ENCODE measurements at regions not wholly inside any gene's neighbourhood (a gene's known extent, or its start where the extent isn't known, plus 50 kb on each side); places are given as distances from the start of the nearest gene placed in this dataset.

GRCh38 chr1:208714323-208714722 is 470.1 kb upstream of the PLXNA2 start:
- Mint-ChIP-seq H3K9me3 (peaks cover 2% of the 10 kb centered on the region), H3K4me1 (no peaks in the 10 kb centered on the region), H3K27ac (no peak overlapping the region), H3K36me3 (ENCODE audit: low read depth) (peaks cover 2% of the 10 kb centered on the region), H3K27me3 (ENCODE audit: insufficient read depth) (no peaks in the 10 kb centered on the region), H3K4me3 (no peak overlapping the region)
- TF ChIP-seq CTCF (conservative IDR thresholded peaks at IDR 0.05): no peak
- DNase-seq: no peak
- Histone ChIP-seq H3K36me3 (ENCODE audit: control insufficient read depth, insufficient read depth, low read length) (no peaks in the 10 kb centered on the region), H3K9me3 (ENCODE audit: control insufficient read depth, low read length) (no peaks in the 10 kb centered on the region), H3K4me1 (ENCODE audit: control insufficient read depth, insufficient read depth, low read length) (peaks cover 4% of the 10 kb centered on the region), H3K4me3 (ENCODE audit: low read length) (no peak overlapping the region), H3K27me3 (ENCODE audit: control insufficient read depth, insufficient read depth, low read length, poor library complexity, severe bottlenecking) (no peaks in the 10 kb centered on the region), H3K27ac (ENCODE audit: low read depth, low read length) (no peak overlapping the region), H3K9ac (ENCODE audit: extremely low read depth, low read length, poor library complexity, severe bottlenecking) (no peak overlapping the region)
- WGBS, 2 experiments (ENCODE audit: insufficient coverage in 1 of 2, insufficient read length in 1 of 2): 83 to 89% methylated on average over 3 to 4 of the region's 4 CpGs

DNA sequence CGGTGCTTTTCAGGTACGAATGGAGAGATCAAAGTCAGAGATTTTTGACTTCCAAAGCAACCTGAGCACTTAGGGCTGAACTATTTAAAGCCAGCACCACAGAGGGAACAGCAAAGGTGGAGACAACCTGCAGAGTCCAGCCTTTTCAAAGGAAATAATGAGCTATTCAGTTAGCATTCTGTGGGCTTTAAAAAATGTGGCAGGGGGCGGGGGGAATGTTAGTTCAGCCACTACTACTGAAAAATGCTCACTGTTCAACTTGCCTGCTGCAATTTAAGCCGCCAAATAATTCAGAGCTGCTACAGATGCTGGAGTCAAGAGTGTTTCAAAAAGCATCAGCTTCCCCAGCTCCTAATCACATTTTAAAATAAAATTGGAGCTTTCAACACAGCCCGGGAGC is 473.3 kb upstream of the PLXNA2 start:
- WGBS, 2 experiments (ENCODE audit: insufficient coverage in 1 of 2, insufficient read length in 1 of 2): 88% methylated on average over 4 to 5 of the region's 5 CpGs

DNA sequence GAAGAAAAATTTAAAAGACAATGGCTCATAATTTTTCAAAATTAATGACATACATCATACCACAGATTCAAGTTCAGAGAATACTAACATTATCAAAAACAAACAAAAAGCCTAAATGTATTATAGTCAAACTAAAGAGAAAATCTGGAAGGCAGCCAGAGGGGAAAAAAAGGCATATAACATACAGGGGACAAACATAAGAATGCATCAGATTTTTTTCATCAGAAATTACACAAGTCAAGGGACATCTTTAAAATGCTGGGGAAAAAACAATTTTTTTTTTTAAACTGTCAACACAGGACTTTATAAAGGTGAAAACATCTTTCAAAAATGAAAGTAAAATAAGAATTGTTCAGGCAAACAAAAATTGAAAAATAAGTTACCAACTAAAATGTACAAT is 478.4 kb upstream of the PLXNA2 start:
- peak overlapping the region; percentile 32 for H3K4me3 ChIP-seq (ENCODE audit: low read length)
- H3K4me3 Mint-ChIP-seq: no peak overlapping the region
- no peaks in the 10 kb centered on the region for H3K4me1 Mint-ChIP-seq
- no peak for TF ChIP-seq CTCF (conservative IDR thresholded peaks at IDR 0.05)
- no peaks in the 10 kb centered on the region for H3K27me3 ChIP-seq (ENCODE audit: control insufficient read depth, insufficient read depth, low read length, poor library complexity, severe bottlenecking)
- H3K36me3 ChIP-seq (ENCODE audit: control insufficient read depth, insufficient read depth, low read length): no peaks in the 10 kb centered on the region
- H3K9me3 Mint-ChIP-seq: peaks cover 41% of the 10 kb centered on the region
- peaks cover under 1% of the 10 kb centered on the region for H3K4me1 ChIP-seq (ENCODE audit: control insufficient read depth, insufficient read depth, low read length)
- H3K9me3 ChIP-seq (ENCODE audit: control insufficient read depth, low read length): peaks cover 41% of the 10 kb centered on the region
- H3K36me3 Mint-ChIP-seq (ENCODE audit: low read depth): peaks cover 5% of the 10 kb centered on the region
- H3K27me3 Mint-ChIP-seq (ENCODE audit: insufficient read depth): no peaks in the 10 kb centered on the region
- no peak for DNase-seq
- H3K9ac ChIP-seq (ENCODE audit: extremely low read depth, low read length, poor library complexity, severe bottlenecking): no peak overlapping the region
- H3K27ac ChIP-seq (ENCODE audit: low read depth, low read length): no peak overlapping the region
- no peak overlapping the region for H3K27ac Mint-ChIP-seq

More for the DNA sequence above, 473.3 kb upstream of the PLXNA2 start:
- Histone ChIP-seq H3K27ac (ENCODE audit: low read depth, low read length) (no peak overlapping the region), H3K27me3 (ENCODE audit: control insufficient read depth, insufficient read depth, low read length, poor library complexity, severe bottlenecking) (no peaks in the 10 kb centered on the region), H3K9me3 (ENCODE audit: control insufficient read depth, low read length) (peaks cover 22% of the 10 kb centered on the region), H3K4me1 (ENCODE audit: control insufficient read depth, insufficient read depth, low read length) (peaks cover 4% of the 10 kb centered on the region), H3K4me3 (ENCODE audit: low read length) (no peak overlapping the region), H3K9ac (ENCODE audit: extremely low read depth, low read length, poor library complexity, severe bottlenecking) (no peak overlapping the region), H3K36me3 (ENCODE audit: control insufficient read depth, insufficient read depth, low read length) (no peaks in the 10 kb centered on the region)
- Mint-ChIP-seq H3K27me3 (ENCODE audit: insufficient read depth) (no peaks in the 10 kb centered on the region), H3K36me3 (ENCODE audit: low read depth) (peaks cover 5% of the 10 kb centered on the region), H3K4me1 (no peaks in the 10 kb centered on the region), H3K27ac (no peak overlapping the region), H3K4me3 (no peak overlapping the region), H3K9me3 (peaks cover 24% of the 10 kb centered on the region)
- no peak for DNase-seq
- TF ChIP-seq CTCF (conservative IDR thresholded peaks at IDR 0.05): no peak

Data from endodermal cell (in vitro differentiated cells).